Type B pancreatic cell (in vitro differentiated cells): ENCODE measurements at regions not wholly inside any gene's neighbourhood (a gene's known extent, or its start where the extent isn't known, plus 50 kb on each side); places are given as distances from the start of the nearest gene placed in this dataset.
A peak's percentile ranks its signal among the peaks of the same experiment; 100 is the strongest.

Source experiments
- DNase-seq: peaks from one replicate; pipeline ENCODE4 v3.0.0; 2021; ENCODE audit warnings: mixed read lengths; ENCODE audit not compliant: unreplicated experiment; ENCODE audit errors: extremely low spot score
- H3K27ac Mint-ChIP-seq: 2 replicates; pipeline ENCODE4 v1.8.0; 2021; ENCODE audit warnings: mild to moderate bottlenecking, mixed read lengths
- H3K27me3 Mint-ChIP-seq: 2 replicates; pipeline ENCODE4 v1.8.0; 2021; ENCODE audit warnings: mixed read lengths
- H3K36me3 Mint-ChIP-seq: 2 replicates; pipeline ENCODE4 v1.8.0; 2021; ENCODE audit warnings: mixed read lengths
- H3K4me1 Mint-ChIP-seq: one replicate; pipeline ENCODE4 v1.8.0; 2021; ENCODE audit warnings: mixed read lengths; ENCODE audit not compliant: unreplicated experiment
- H3K4me3 Mint-ChIP-seq: 2 replicates; pipeline ENCODE4 v1.8.0; 2021; ENCODE audit warnings: mild to moderate bottlenecking, mixed read lengths
- H3K9me3 Mint-ChIP-seq: 2 replicates; pipeline ENCODE4 v1.8.0; 2021; ENCODE audit warnings: mixed read lengths
- TF ChIP-seq, protein P1 (sequence below): fragments of 200-600 bp; sonication (generic); conservative IDR thresholded peaks from 2 replicates; pipeline ENCODE4 v1.5.0; 2021; ENCODE audit warnings: antibody characterized with exemption, mild to moderate bottlenecking

DNA sequence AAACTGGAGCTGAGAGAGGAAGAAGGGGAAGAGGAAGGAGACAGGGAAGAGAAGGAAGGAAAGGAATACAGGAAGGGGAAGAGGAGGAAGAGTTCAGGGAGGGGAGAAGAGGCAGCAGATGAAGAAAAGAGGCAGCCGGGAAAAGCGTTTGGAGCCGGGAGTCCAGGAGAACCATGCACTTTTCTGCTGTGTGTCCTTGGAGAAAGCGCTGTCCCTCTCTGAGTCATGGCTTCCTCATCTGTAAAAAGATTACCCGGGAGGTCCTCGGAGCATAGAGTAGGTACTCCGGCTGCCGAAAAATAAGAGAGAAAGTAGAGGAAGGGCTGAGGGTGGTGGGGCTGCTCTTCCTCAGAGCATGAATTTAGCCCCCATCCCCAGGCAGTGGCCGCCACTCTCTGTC, 226.9 kb downstream of the MN1 start:
- Mint-ChIP-seq H3K4me3 (no peak overlapping the region), H3K27ac (peak overlapping the region; percentile 13), H3K9me3 (peaks cover 5% of the 10 kb centered on the region), H3K27me3 (peaks cover 32% of the 10 kb centered on the region), H3K4me1 (peaks cover 54% of the 10 kb centered on the region), H3K36me3 (no peaks in the 10 kb centered on the region)
- DNase-seq: no peak
- TF ChIP-seq, protein P1, sequence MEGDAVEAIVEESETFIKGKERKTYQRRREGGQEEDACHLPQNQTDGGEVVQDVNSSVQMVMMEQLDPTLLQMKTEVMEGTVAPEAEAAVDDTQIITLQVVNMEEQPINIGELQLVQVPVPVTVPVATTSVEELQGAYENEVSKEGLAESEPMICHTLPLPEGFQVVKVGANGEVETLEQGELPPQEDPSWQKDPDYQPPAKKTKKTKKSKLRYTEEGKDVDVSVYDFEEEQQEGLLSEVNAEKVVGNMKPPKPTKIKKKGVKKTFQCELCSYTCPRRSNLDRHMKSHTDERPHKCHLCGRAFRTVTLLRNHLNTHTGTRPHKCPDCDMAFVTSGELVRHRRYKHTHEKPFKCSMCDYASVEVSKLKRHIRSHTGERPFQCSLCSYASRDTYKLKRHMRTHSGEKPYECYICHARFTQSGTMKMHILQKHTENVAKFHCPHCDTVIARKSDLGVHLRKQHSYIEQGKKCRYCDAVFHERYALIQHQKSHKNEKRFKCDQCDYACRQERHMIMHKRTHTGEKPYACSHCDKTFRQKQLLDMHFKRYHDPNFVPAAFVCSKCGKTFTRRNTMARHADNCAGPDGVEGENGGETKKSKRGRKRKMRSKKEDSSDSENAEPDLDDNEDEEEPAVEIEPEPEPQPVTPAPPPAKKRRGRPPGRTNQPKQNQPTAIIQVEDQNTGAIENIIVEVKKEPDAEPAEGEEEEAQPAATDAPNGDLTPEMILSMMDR: no peak

DNA sequence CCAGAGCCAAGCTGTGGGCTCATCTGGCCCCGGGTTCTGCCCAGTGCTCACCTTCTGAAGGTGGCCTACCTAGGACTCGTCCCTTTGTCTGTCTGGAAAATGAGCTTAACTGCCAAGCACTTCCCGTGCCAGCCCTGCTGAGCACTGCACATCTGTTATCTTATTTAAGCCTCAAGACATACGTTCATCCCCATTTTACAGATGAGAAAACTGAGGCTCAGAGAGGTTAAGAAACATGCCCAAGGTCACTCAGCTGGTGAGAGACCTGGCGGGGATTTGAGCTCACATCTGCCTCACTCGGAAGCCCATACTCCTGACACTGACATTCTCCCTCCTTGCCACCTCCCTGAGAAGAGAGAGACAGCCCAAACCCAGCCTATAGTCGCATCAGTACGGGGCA, 226.2 kb downstream of the MN1 start:
- DNase-seq: no peak
- peaks cover 54% of the 10 kb centered on the region for H3K4me1 Mint-ChIP-seq
- H3K27me3 Mint-ChIP-seq: peaks cover 32% of the 10 kb centered on the region
- no peak overlapping the region for H3K27ac Mint-ChIP-seq
- peaks cover 5% of the 10 kb centered on the region for H3K9me3 Mint-ChIP-seq
- TF ChIP-seq, protein P1: no peak
- no peak overlapping the region for H3K4me3 Mint-ChIP-seq
- no peaks in the 10 kb centered on the region for H3K36me3 Mint-ChIP-seq

DNA sequence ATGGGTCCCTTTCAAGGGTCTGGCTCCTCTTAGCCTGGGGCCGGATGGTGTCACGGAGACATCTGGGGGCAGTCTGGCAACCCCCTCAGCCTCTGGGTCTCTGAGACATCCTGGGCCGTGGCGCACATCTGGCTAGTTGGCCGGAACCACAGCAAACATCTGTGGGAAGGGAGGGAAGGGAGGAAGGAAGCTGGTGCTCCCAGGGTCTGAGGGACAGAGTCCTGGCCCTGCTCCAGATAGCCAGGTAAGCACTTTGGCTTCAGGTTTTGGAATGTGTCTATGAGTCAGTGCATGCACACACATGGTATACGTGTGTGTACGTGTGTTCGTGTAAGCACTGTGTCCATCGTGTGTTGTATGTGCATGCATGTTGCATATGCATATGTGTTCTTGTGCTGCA, 225.1 kb downstream of the MN1 start:
- peak overlapping the region; percentile 29 for H3K27ac Mint-ChIP-seq
- H3K36me3 Mint-ChIP-seq: no peaks in the 10 kb centered on the region
- TF ChIP-seq, protein P1: no peak
- peaks cover 5% of the 10 kb centered on the region for H3K9me3 Mint-ChIP-seq
- no peak overlapping the region for H3K4me3 Mint-ChIP-seq
- H3K27me3 Mint-ChIP-seq: peaks cover 27% of the 10 kb centered on the region
- DNase-seq: no peak
- peaks cover 44% of the 10 kb centered on the region for H3K4me1 Mint-ChIP-seq

DNA sequence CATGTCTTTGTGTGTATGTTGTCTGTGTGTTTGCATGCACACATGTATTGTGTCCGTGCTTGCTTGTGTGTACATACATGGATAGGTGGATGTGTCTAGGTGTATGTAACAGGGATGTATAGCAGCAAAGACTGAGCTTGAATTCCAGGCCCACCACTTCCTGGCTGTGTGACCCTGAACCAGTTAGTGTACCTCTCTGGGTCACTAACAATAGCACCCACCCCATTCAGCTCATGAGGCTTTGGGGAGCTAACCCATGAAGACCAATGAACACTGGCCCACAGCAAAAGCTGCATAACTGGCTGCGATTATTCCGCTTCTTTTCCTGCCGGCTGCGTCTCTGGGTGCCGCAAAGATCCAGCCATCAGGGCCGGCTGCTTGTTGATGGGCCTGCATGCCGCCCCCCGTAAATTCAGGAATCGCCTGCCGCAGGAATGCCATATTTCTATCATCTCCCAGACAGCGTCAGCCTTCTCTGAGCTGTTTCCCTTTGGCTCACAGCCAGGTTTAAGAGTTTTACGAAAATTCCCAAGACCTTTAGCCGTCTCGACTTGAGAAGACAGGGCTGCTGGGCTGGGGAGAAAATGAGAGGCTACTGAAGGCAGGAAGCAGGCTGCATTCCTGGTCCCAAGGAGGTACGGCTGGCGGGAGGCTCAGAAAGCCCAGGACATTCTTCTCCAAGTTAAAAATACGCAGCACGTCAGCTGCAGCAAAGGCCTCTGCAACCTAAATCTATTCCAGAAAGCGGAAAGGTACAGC, 224.6 kb downstream of the MN1 start:
- no peak overlapping the region for H3K4me3 Mint-ChIP-seq
- no peaks in the 10 kb centered on the region for H3K36me3 Mint-ChIP-seq
- H3K4me1 Mint-ChIP-seq: peaks cover 38% of the 10 kb centered on the region
- DNase-seq: no peak
- peaks cover 22% of the 10 kb centered on the region for H3K27me3 Mint-ChIP-seq
- peaks cover 5% of the 10 kb centered on the region for H3K9me3 Mint-ChIP-seq
- TF ChIP-seq, protein P1: no peak
- peak overlapping the region; percentile 29 for H3K27ac Mint-ChIP-seq

DNA sequence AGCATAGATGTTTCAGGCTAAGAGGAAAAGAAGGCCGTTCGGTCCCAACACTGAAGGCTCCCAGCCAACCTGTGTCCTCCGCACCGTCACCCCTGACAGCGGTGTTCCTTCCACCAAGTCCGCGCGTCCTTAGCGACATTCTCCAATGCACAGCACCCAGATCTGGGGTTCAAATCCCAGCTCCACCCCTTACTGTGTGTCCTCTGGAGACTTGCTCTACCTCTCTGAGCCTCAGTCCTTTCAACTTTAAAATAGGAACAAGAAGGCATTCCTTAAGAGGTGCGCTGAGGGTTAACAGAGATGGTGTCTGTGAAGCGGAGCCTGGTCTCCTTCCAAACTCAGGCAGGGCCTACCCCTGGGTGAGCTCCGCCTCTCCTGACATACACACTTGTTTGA, 224.0 kb downstream of the MN1 start:
- Mint-ChIP-seq H3K4me1 (peaks cover 33% of the 10 kb centered on the region), H3K4me3 (no peak overlapping the region), H3K27ac (no peak overlapping the region), H3K9me3 (no peaks in the 10 kb centered on the region), H3K27me3 (peaks cover 17% of the 10 kb centered on the region), H3K36me3 (no peaks in the 10 kb centered on the region)
- no peak for DNase-seq
- TF ChIP-seq, protein P1: no peak
